Colon (tissue), 2 donors: ENCODE measurements at regions not wholly inside any gene's neighbourhood (a gene's known extent, or its start where the extent isn't known, plus 50 kb on each side); places are given as distances from the start of the nearest gene placed in this dataset.

Experiments used
- FAIRE-seq: peaks from 2 replicates; lab custom pipeline; 2012; peaks lifted over from hg19 to GRCh38; lab: Jason Lieb, UNC
- donor health status: control.
- donor health status: control.

DNA sequence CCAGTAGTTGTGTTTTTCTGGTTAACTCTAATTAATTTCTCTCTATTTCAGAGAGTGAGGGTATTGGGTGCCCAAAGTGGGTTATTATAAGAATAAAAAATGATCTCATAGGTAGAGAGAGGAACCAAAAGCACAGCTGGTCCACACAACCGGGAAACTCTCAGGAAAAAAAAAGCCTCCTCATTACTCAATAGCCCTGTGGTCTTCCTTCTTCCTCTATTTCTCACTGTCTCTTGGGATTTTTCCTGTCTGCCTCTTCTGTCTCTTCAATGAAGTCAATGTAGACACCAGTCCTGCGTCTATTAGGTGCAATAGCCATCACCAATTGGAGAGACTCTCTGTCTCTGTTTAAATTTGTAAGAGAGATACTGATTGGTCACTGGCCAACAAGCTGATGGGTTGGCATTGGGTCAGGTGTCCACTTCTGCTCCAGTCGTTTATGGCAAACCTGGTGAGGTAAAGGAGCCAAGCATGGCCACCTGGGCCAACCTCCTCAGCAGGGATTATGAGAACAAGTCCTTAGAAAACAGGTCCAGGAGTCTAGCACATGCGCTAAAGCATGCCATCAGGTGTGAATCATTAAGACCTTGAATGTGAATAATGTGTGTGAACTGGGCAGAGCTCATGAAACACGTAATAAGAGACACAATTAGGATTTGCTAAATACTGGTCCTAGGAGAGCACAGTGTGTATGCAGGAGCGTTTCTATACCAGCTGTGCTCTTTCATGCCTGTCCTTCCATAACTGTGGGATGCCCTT, 443.0 kb upstream of the RUNX1 start:
- no peak for FAIRE-seq

DNA sequence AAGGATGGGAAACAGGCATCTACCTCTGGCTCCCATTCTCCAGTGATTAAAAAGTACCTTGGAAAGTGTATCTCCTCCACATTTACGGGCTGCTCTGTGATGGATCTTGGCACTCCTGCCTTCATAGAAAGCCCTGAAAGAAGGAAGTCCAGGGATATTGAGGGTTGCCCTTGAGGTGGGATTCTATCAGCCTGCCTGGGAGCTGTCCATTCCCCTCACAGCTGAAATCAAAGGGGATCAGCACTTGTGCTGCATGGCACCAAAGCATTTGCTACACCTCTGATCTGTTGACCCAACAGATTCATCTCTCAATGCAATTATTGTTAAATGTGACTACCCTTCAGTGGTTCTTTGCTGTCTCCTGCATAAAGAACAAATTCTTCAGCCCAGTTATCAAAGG, 442.0 kb upstream of the RUNX1 start:
- FAIRE-seq, result no peak

DNA sequence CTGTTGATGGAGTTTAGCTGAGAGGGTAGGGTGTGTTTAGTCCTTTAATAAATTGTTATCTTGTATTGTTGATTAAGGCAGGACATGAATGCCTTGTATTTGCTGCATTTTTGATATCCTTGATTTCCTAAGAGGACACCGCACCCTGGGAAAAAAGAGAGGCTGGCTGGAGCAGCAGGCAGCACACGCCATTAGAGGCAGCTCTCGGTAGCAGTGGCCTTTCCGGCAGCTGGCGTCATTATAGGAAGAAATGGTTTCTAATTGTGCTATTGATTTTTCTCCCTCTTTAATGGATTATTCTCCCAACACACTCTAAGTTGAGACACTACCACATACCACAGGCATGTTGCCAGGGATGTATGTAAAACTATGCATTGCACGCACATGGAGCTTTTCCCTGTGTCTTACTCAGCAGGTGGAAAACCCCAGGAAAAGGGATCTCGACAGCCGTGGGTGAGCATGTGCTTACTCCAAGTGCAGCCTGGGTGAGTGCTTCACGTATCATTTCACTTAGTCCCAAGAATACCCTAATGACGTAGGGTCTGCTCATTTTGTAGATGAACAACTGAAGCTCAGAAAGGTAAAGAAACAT, 440.4 kb upstream of the RUNX1 start:
- FAIRE-seq, result no peak

DNA sequence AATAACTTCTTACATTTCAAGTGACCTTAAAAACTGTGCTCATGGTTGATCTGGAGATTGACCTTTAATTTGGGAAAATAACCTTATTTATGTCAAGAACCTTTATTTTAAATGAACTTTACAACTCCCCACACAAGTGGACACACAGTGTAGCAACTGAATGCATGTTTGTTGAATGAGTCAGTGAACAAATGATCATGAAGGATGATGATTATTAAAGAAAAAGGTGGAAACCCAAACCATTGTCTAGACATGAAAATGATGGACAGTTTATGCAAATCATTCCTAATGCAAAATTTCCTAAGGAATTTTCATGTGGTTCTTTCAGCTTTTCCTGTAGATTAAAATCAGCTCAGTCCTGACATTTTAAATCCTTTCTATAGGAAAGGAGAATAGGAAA, 439.8 kb upstream of the RUNX1 start:
- FAIRE-seq, result no peak

DNA sequence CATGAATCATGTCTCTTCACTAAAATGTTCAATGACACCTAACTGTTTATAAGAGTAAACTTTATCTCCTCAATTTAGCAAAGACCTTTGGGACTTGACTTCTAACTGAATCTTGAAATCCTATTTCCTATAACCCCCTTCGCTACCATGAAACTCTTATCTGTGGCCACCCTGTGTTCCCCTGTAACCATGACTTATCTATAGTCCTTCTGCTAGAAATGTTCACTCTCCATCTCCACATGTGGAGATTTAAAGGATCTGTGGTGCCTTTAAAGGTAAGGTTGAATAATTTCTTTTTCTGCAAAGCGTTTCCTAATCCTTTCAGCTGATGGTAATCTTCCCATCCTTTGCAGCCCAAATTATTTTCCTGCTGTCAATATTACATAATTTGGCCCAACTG, 436.3 kb upstream of the RUNX1 start:
- no peak for FAIRE-seq

DNA sequence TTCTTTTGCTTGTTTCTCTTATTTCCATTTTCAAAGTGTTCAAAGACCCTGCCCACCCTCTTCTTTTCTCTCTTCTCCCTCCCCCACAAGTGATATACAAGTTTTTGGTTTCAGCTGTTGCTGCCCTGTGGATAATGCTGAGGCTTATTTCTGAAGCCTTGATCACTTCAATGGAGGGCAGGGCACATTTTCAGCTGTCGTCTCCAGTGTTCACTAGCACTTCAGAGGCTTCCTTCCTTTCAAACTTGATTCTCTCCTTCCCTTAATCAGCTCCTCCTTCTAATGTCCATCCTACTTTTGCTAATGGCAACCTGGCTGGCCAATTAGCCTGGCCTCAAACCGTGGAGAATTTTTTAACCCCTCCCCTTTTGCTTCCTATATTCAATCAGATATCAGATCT, 435.7 kb upstream of the RUNX1 start:
- no peak for FAIRE-seq

DNA sequence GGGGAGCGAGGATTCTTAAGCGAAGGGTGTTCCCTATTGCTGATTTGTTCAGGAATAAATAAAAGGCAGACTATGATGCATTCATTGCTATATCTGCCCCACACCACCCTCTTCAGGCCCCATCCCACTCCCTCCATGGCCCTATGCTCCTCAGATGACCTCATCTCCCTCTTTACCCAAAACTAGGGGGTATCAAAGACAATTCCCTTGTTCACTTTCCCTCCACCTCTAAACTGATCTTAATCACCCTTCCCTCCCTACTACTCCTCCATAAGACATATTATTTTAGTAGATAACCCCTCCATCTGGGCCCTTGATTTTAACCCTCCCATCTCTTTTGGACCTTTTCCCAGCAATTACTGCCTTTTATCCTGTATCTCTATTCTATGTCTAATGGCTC, 434.9 kb upstream of the RUNX1 start:
- no peak for FAIRE-seq

DNA sequence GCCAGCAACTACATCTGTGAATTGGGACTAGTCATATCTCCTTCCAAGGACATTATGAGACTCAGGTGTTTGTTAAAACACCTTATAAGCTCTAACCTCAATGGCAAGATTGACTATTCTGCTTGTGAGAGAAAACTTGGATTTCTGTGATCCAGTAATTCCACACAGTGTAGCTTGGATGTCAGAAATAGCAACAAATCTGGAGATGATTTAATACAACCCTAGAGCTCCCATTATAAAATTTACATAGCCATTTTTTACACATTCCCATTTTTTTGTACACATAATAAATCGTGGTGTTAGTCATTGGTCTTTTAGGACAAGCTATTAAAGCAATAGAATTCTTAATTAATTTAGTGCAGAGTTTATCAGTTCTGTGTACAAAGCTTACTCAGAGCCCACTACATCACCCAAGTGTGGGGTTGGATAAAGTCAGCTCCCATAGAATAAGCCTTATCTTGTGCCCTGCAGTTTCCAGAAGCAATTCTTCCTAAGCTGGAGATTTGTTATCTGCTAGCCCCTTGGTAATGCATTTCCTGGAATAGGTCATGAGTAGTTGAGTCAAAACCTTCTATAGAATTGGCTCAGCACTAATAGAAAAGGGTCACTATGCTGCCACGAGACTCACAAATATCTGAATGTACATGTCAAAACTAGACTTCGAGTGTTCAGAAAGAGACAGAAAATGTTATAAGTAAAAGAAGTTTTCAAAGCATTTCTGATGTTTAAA, 434.0 kb upstream of the RUNX1 start:
- FAIRE-seq, result no peak

DNA sequence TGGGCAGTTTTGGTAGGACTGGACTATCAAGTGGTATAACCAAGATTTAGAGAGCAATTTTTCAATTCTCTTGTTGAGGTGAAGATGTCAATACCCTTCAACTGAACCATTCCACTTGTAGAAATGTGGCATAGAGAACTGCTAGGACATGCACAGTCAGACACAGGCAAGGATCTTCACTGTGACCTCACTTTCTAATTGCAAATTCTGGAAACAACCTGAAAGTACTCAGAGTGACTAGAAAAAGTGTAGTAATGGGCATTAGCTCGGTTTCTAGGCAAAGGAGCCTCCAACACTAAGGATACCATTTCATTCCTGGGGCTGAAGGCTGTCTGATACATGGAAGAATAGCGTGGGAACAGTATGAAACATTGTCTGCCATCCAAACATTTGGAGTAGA, 433.0 kb upstream of the RUNX1 start:
- FAIRE-seq, result no peak

DNA sequence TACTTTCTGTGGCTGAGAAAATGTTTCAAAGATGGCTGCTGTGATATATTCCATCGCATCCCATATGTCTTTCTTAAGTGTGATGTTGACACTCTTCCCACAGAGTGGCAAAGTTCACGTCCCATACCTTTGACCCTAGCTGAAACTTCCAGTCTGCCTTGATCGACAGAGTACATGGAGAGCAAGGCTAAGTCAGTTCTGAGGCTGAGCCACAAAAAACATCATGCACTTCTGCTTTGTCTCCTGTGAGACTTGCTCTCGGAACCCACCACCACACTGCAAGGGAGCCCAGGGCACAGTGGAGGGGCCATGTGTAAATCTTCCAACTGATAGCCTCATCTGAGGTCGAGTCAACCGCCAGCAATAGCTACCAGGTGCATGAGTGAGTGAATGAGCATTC, 431.9 kb upstream of the RUNX1 start:
- FAIRE-seq, result no peak

DNA sequence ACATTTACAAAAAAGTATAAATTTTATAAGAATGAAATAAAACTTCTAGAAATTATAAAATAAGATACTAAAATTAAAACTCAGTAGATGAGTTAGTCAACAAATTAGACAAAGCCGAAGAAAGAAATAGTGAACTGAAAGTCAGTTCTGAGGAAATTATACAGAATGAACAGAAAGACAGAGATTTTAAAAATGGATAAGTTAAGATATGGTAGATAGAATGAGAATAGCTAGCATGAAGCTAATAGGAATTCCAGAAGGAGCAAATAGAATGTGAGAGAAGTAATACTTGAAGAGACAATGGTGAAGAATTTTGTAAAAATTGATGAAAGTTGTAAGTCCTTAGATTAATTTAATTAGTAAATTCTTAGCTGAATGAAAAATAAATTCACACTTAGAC, 430.4 kb upstream of the RUNX1 start:
- FAIRE-seq, result no peak

DNA sequence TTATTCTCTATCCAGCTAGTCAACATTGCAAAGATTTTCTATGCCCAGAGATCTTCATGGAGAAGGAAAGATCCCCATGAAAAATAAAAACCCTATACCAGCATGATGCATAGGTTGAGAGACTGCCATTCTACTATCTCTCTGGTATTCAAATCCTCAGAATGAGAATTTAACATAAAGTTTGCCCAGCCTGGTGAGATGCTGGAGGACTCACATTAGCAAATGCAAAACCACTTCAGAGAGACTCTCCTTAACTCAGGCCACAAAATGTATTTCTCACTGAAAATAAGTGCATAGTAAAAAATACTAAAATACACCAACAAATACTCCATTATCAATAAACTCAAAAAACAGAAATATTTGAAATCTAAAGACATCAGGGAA, 430.0 kb upstream of the RUNX1 start:
- FAIRE-seq, result no peak

DNA sequence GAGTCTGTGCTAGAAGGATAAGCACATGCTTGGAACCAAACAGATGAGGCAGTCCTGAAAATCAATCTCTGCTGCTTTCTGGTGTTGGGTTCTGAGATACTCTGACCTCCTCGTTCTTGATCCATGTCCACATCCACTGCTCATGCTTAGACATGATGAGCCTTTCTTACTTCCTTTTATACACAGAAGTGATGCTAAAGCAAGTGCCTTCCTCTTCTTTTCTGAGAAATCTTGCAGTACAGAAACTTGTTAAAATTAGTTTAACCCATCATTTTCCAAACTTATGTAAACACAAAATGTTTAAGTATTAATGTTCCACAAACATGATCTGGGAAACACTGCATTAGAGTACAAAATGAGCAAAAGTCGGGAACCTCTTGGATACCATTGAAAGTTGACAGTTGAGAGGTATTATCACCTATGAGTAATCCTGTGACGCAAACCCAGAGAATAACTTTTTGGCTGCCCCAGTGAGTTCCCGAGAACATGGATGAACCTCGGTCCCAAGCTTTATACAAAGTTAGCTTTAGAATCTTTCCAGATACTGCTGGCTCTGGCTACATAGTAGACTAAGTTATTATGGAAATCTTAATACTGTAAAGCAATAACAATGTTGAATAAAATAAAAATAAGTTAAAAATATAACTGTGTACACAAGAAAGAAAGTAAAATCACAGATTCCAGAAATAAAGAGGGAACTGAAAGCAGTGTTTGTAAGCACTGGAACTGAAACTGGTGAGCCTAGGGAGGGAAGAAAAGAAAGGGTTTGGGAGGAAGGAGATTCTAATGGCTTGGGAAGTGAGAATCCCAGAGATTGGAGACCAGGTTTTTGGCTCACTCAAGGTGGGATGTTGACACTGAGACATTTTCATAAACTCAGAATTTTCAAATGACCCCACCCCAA, 429.3 kb upstream of the RUNX1 start:
- FAIRE-seq, result no peak

DNA sequence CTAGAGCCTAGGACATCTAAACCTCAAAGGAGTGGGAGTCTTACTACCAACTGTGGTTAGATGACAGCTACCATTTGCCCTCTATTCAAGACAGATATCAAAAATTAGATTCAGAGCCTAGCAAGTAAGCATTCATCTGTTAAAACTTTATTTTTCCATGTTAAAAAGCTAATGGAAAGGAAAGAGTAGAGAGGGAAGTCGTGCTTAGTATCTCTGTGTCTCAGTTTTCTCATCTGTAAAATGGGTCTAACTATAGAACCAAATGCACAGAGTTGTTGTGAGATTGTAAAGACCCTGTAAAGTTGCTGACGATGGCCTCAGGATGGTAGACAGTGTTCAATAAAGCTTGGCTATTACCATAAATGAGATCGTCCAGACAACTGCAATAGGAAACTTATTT, 428.5 kb upstream of the RUNX1 start:
- no peak for FAIRE-seq

DNA sequence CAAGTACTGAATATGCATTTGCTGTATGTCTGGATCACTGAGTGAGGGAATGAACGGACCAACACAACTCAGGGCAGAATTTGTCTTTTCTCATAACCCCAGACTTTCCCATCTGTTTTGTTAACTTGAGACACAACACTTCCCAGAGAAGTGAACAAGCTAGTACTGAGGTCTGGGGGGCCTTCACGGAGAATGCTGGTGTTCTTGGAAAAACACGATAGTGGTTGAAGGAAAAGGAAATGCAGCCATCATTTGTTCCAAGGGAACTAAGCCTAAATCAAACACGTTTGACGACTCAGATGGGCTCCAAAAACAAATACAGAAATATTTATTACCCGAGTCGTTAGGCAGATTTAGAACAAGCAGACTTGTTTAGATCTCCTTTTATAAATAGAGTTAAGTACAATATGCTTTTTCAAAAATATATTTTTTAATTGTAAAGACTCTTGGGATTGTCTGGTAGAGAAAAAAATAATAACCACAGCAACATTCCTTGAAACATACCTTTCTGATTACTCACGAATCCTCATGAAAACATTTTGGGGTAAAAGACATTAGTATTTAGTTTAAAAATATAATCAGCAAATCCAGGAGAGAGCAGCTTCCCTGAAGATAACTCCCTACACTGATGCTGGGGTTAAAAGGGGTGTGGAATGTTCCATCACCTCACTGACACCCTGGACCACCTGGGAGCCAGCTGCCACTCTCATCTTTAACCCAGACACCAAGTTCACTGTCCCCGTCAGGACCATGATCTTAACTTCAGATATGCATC, 427.7 kb upstream of the RUNX1 start:
- no peak for FAIRE-seq

DNA sequence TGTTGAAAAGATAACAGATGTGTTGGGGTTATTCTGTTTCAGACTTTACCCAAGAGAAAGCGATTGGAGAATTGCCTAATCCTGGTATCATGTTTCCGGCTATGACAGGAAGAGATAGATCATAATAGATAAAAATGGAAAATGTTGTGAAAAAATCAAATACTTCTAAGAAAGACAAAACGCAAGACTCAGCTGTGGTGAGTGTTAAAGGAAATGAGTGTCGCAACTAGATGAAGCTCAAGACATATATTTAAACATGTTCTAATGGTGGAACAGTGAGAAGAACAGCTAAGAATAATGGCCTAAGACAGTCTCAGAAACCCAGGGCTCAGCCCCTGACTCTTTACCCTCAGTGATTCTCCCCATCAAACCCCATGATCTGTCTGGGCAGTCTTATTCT, 426.7 kb upstream of the RUNX1 start:
- no peak for FAIRE-seq

DNA sequence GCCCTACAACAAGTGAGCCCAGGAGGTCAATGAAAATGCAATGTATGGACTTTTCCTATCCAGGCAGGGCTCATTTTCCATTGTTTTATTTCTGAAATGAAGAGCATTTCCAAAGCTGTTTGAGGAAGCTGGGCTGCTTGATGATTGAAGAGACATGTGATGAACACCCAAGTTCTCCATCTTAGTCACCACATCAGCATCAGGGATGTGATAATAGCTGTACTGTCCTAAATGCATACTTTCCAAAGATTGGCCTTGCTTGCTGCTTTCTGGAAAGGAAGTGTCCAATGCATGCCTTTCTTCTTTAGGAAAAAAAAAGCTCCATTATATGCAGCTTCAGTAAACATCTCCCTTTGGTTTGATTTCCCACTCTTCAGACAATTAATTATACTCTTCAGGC, 425.9 kb upstream of the RUNX1 start:
- no peak for FAIRE-seq

DNA sequence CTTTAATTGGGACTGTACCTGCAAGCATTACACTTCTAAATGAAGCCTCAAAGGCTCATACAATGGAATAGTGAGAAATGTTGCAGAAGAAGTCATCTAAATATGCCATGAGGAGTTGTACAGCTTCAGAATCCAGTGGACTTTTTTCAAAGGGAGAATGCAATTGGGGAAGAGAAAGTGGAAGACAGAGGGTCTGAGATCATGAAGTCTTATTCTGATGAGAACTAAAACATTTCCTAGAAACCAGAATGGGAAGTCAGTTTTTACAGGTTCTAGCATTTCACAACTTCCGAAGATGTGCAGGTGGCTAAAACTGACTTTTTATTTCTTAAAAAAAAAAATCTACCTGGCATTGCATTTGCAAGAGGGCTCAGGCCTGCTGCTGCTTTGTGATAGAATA, 424.4 kb upstream of the RUNX1 start:
- no peak for FAIRE-seq

DNA sequence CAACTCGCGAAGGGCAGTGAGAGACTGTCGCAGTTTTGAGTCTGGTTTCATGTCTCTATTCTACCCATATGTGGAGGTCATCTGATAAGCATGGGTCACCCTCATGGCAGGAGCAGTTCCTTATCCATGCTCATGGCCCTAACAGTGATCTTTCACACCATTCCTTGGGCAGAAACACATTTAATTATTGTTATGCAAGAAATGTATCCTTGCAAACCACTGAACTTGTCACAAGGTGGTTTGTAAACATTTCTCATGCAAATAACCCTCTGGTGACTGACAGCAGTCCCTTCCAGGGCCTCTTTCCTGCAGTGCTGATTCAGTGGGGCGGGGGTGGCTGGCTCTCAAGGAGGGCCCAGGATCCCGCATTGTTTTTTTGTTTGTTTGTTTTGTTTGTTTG, 421.4 kb upstream of the RUNX1 start:
- no peak for FAIRE-seq

DNA sequence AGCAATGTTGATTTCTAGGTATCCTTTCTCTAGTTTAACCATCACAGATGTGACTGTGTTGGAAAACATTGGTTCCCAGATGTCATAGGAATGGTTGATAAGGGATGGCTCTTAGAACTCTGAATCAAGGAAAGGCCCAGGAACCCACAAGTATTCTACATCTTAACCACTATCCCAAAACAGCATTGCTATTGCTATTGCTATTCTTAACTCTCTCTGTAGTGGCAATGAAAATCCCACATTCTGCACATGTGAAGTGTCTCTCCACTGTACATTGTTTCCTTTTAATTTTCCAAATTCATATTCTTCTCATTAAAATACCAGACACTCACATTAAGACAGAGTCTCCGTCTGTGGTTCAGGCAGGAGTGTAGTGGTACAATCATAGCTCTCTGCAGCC, 420.4 kb upstream of the RUNX1 start:
- FAIRE-seq, result no peak

DNA sequence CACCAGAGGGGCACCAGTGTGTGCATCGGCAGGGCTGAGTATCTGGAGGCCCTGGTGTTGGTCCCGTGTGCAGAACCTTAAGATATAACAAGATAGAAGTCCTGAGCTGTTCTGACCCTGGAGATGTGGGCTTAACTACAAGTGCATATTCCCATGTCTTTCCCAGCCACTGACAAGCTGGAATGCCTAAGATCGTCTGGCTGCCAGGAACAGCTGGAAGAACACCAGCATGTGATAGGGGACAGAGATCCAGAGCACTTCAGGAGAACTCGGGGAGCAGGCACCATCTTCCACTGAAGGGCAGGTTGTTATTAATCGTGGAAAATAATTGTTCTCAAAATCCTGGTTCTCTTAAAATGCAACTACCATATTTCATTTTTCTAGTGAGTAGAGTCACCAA, 419.9 kb upstream of the RUNX1 start:
- no peak for FAIRE-seq

DNA sequence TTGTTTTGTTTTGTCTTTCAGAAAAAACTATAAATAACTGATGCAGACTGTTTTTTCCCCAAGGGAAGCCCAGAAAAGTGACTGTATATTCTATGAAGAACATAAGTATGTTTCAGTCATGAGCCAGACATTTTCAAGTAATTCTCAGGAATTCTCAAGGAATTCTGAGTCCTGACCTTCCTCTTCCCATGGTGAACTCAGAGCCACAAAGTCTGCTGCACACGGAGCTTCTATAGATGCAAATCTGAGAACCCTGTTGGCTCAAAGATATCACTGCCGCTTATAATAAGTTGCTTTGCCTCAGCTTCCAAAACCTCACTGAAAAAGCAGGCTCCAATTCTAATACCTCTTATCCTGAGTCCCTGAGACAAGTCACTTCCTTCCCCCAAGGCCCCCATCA, 418.5 kb upstream of the RUNX1 start:
- FAIRE-seq, result no peak
